GM12878 (cell line): ENCODE measurements at regions not wholly inside any gene's neighbourhood (a gene's known extent, or its start where the extent isn't known, plus 50 kb on each side); places are given as distances from the start of the nearest gene placed in this dataset.
A peak's percentile ranks its signal among the peaks of the same experiment; 100 is the strongest.

Source experiments
- ATAC-seq: fragments of 200-7000 bp; cut with Tn5 transposase; 3 replicates; pipeline ENCODE4 v1.9.1; 2020; ENCODE audit warnings: mild to moderate bottlenecking, moderate library complexity
- BruUV-seq: library from RNA; stranded (reverse); fragments of 400-500 nt; replicated peaks from 2 replicates; lab custom pipeline; 2021; lab: Mats Ljungman, UMichigan
- CTCF ChIA-PET: fragments of 300-600 bp; sonication (Branson Sonifier 250); formaldehyde crosslinking; extraction: SDS; loops from one replicate; lab custom pipeline; 2021; ENCODE audit warnings: inconsistent platforms; lab: Yijun Ruan, JAX
- POLR2A ChIA-PET: fragments of 350-600 bp; formaldehyde crosslinking; extraction: SDS; loops from one replicate; lab custom pipeline; 2021; ENCODE audit warnings: inconsistent platforms; lab: Charles Lee
- RAD21 ChIA-PET: fragments of 300-600 bp; sonication (Branson Sonifier 250); formaldehyde crosslinking; loops from one replicate; lab custom pipeline; 2023; ENCODE audit warnings: antibody characterized with exemption; ENCODE audit not compliant: unreplicated experiment; lab: Charles Lee
- SMC1A ChIA-PET: fragments of 300-600 bp; sonication (Branson Sonifier 250); formaldehyde crosslinking; loops from one replicate; lab custom pipeline; 2023; ENCODE audit not compliant: unreplicated experiment, uncharacterized antibody; lab: Charles Lee
- DNase-seq: peaks from one replicate; pipeline ENCODE4 v3.0.0-alpha.2; 2011; ENCODE audit warnings: low read depth, low spot score
- FAIRE-seq: peaks from 3 replicates; lab custom pipeline; 2011; peaks lifted over from hg19 to GRCh38; lab: Jason Lieb, UNC
- H2AFZ ChIP-seq: 2 replicates; pipeline ENCODE4 v1.6.0; 2011; ENCODE audit warnings: low read depth, low read length, control low read depth; ENCODE audit not compliant: control insufficient read depth
- H3K27ac ChIP-seq: 2 replicates; pipeline ENCODE4 v1.5.1; 2011; ENCODE audit warnings: control low read depth; ENCODE audit not compliant: control insufficient read depth, insufficient read depth
- H3K27me3 ChIP-seq, 2 experiments: replicated peaks in 1 of 2; 2 replicates each; pipeline versions ENCODE4 v1.6.0 to v1.6.1; 2011; ENCODE audit warnings: low read length in 1 of 2; ENCODE audit not compliant: control insufficient read depth in 2 of 2, insufficient read depth in 2 of 2
- H3K36me3 ChIP-seq, 2 experiments: 2 replicates each; pipeline ENCODE4 v1.5.1; 2011; ENCODE audit warnings: low read length in 1 of 2; ENCODE audit not compliant: control insufficient read depth in 2 of 2, insufficient read depth in 2 of 2
- H3K4me1 ChIP-seq: 2 replicates; pipeline ENCODE4 v1.6.1; 2011; ENCODE audit warnings: mild to moderate bottlenecking, low read length, moderate library complexity, mixed read lengths; ENCODE audit not compliant: control insufficient read depth, insufficient read depth
- H3K4me2 ChIP-seq: 2 replicates; pipeline ENCODE4 v1.6.0; 2011; ENCODE audit warnings: control low read depth; ENCODE audit not compliant: control insufficient read depth, insufficient read depth
- H3K4me3 ChIP-seq: fragments of 200-600 bp; sonication (generic); 2 replicates; pipeline ENCODE4 v1.5.1; 2016
- H3K79me2 ChIP-seq: 2 replicates; pipeline ENCODE4 v1.6.0; 2011; ENCODE audit warnings: low read length; ENCODE audit not compliant: control insufficient read depth, insufficient read depth
- H3K9ac ChIP-seq: 2 replicates; pipeline ENCODE4 v1.8.0; 2011; ENCODE audit warnings: low read length, control low read depth, mixed read lengths; ENCODE audit not compliant: control insufficient read depth, insufficient read depth
- H3K9me3 ChIP-seq: replicated peaks from 3 replicates; pipeline ENCODE4 v1.5.1; 2011; ENCODE audit warnings: mild to moderate bottlenecking, low read length; ENCODE audit not compliant: control insufficient read depth, insufficient read depth
- H4K20me1 ChIP-seq: 2 replicates; pipeline ENCODE4 v1.6.0; 2011; ENCODE audit not compliant: control insufficient read depth, insufficient read depth
- CEBPB ChIP-seq, 2 experiments: fragments of 150-350 bp in 1 of 2; IDR thresholded peaks; 2 replicates each; pipeline ENCODE4 v1.6.1; 2012 to 2014; ENCODE audit warnings: low read depth in 2 of 2, low read length in 2 of 2, borderline replicate concordance in 1 of 2, inconsistent platforms in 1 of 2
- ESRRA ChIP-seq: IDR thresholded peaks from 2 replicates; pipeline ENCODE4 v1.6.1; 2012; ENCODE audit warnings: mild to moderate bottlenecking, low read length, improper control_type of control experiment
- IKZF2 ChIP-seq, 2 experiments: fragments of 450-650 bp; IDR thresholded peaks; 2 replicates each; pipeline ENCODE4 v1.6.1; 2017; ENCODE audit warnings: mild to moderate bottlenecking in 2 of 2, moderate library complexity in 2 of 2
- MAX ChIP-seq: IDR thresholded peaks from 2 replicates; pipeline ENCODE4 v1.6.1; 2012; ENCODE audit warnings: low read depth, low read length, improper control_type of control experiment
- NR2F1 ChIP-seq: fragments of 450-650 bp; conservative IDR thresholded peaks from 2 replicates; pipeline ENCODE4 v1.6.1; 2017; ENCODE audit warnings: mild to moderate bottlenecking
- PAX5 ChIP-seq: IDR thresholded peaks from 2 replicates; pipeline ENCODE4 v1.6.1; 2011; ENCODE audit warnings: low read depth, low read length, borderline replicate concordance
- WGBS: methylation state at CpG from one replicate; pipeline ENCODE4 v1.1.6; 2016; ENCODE audit warnings: low lambda C conversion rate; ENCODE audit not compliant: insufficient replicate concordance, insufficient coverage; ENCODE audit errors: missing lambda C conversion rate; 5-methylcytosine and 5-hydroxymethylcytosine counted together
- in situ Hi-C: fragments of 300-500 bp; cut with MboI; formaldehyde crosslinking; loops from 9 replicates; pipeline ENCODE4 v1.14.3; 2018; ENCODE audit warnings: mixed read lengths
- intact Hi-C: fragments of 100-400 bp; cut with micrococcal nuclease; formaldehyde crosslinking; loops from one replicate; pipeline ENCODE4 v1.14.2; 2022; ENCODE audit not compliant: unreplicated experiment
- TF ChIP-seq, protein P1 (sequence below): fragments of 150-350 bp; IDR thresholded peaks from 2 replicates; pipeline ENCODE4 v1.6.1; 2014; ENCODE audit warnings: mild to moderate bottlenecking, low read depth, low read length
- TF ChIP-seq, protein P2 (sequence below): fragments of 450-650 bp; IDR thresholded peaks from 2 replicates; pipeline ENCODE4 v1.6.1; 2014; ENCODE audit warnings: mild to moderate bottlenecking

DNA sequence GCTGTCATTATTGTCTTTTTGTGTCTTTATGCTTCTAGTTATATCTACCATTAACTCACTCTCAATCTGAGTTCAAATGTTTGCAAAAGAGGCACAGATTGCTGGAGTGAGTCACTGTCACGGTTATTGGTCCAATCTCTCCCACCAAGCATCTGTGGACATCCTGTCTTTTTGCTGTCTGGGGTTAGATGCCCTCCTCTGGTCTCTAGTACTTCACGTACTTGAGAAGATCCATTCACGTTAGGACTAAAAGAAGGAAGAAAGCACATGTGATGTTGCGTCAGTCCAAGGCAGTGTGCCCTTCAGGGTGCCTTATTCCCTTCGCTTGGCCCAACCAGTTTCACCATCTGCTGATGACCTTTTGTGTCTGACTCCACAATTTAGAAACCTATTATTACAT is 72.3 kb upstream of the STXBP6 start:
- Histone ChIP-seq H3K4me3 (no peak overlapping the region), H3K27me3 (no peaks in the 10 kb centered on the region), H3K27ac (no peak overlapping the region), H3K9ac (no peak overlapping the region), H4K20me1 (no peaks in the 10 kb centered on the region), H3K4me2 (no peak overlapping the region), H3K4me1 (no peaks in the 10 kb centered on the region), H3K36me3 (no peaks in the 10 kb centered on the region), H3K79me2 (no peaks in the 10 kb centered on the region), H2AFZ (no peak overlapping the region), H3K9me3 (no peaks in the 10 kb centered on the region)
- TF ChIP-seq IKZF2 (IDR thresholded peaks at IDR 0.05) (no peak), CEBPB (IDR thresholded peaks at IDR 0.05; ENCODE audit: borderline replicate concordance in 1 of 2, low read depth in 2 of 2, low read length in 2 of 2) (no peak), MAX (no peak), ESRRA (no peak), NR2F1 (no peak), PAX5 (no peak)
- TF ChIP-seq, protein P1, sequence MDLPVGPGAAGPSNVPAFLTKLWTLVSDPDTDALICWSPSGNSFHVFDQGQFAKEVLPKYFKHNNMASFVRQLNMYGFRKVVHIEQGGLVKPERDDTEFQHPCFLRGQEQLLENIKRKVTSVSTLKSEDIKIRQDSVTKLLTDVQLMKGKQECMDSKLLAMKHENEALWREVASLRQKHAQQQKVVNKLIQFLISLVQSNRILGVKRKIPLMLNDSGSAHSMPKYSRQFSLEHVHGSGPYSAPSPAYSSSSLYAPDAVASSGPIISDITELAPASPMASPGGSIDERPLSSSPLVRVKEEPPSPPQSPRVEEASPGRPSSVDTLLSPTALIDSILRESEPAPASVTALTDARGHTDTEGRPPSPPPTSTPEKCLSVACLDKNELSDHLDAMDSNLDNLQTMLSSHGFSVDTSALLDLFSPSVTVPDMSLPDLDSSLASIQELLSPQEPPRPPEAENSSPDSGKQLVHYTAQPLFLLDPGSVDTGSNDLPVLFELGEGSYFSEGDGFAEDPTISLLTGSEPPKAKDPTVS: no peak
- TF ChIP-seq, protein P2, sequence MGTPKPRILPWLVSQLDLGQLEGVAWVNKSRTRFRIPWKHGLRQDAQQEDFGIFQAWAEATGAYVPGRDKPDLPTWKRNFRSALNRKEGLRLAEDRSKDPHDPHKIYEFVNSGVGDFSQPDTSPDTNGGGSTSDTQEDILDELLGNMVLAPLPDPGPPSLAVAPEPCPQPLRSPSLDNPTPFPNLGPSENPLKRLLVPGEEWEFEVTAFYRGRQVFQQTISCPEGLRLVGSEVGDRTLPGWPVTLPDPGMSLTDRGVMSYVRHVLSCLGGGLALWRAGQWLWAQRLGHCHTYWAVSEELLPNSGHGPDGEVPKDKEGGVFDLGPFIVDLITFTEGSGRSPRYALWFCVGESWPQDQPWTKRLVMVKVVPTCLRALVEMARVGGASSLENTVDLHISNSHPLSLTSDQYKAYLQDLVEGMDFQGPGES: no peak
- FAIRE-seq (peak; percentile 44), ATAC-seq (peak; percentile 21), DNase-seq (no peak)
- CTCF ChIA-PET: interaction anchor here (1.1 to 3.5 kb wide), 6 partner anchors 10 to 316 kb away, joined by 3 to 22 read pairs (median 7); no protein-coding TSS in a partner anchor
- RAD21 ChIA-PET: interaction anchor here (0.7 to 1.0 kb wide), 2 partner anchors 9 to 30 kb away, joined by 3 to 6 read pairs; no protein-coding TSS in a partner anchor
- no TSS peak for BruUV-seq
- intact Hi-C loops (no loop called here), in situ Hi-C loops (no loop called here)
- 32% methylated on average over 5 of the region's 5 CpGs for WGBS
- SMC1A ChIA-PET: interaction anchor here (1.3 to 2.1 kb wide), 3 partner anchors 11 to 35 kb away, joined by 3 to 13 read pairs (median 3); no protein-coding TSS in a partner anchor
- POLR2A ChIA-PET: no interaction called here
